Effector CD8-positive, alpha-beta T cell (primary cell): ENCODE measurements at regions not wholly inside any gene's neighbourhood (a gene's known extent, or its start where the extent isn't known, plus 50 kb on each side); places are given as distances from the start of the nearest gene placed in this dataset.

Experiments
- DNase-seq: peaks from one replicate; lab custom pipeline; 2025; lab: John Stamatoyannopoulos, UW

DNA sequence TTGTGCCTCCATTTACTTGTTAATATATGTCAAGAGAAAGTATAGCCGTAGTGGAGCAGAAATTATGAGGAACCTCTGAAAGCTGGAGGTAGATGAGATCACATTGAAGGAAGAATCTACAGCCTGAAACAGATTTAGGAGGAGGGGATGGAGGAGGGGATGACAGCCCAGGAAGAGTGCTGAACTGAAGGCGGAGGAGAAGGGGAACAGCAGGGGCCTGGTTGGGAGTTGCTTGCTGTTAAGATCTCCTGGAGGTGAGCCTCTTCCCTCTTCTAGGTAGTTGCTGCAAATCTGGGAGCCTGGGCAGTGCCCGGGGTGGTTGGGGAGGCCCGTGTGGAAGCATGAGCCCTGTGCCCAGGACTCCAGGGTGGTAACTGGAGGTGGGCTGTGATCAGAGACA, 111.8 kb upstream of the SEMA6A start:
- DNase-seq: no peak

DNA sequence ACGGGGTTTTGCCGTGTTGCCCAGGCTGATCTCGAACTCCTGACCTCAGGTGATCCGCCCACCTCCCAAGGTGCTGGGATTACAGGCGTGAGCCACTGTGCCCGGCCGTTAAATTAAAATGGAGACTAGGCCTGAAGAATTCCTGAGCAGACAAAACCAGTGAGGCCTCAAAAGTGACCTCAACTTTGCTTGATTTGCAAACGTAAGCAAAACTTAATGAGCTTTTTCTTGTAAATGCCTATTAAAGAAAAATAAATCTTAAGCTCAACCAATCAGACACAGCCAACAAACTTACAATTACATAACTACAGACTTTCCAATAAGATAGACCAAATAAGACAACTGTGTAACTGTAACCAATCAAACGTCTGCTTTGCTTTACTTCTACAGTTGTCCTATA, 111.3 kb upstream of the SEMA6A start:
- DNase-seq: no peak

DNA sequence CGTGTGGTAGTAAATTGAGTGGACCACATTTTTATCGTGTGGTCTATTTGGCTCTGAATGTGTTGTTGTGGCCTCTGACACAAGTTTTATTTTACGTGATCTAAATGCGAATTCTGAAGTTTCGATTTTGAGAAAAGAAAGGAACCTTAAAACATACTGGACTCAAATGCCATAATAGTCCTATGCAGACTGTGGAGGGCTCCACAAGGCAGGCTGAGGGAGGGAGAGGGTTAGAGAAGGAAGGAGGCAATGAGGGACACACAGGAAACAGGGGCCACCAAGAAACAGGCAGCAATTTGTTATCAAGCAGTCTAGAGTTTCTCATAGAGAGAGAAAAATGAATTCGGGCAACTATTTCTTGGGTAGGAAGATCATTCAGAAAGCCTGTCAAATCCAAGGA, 110.4 kb upstream of the SEMA6A start:
- no peak for DNase-seq

DNA sequence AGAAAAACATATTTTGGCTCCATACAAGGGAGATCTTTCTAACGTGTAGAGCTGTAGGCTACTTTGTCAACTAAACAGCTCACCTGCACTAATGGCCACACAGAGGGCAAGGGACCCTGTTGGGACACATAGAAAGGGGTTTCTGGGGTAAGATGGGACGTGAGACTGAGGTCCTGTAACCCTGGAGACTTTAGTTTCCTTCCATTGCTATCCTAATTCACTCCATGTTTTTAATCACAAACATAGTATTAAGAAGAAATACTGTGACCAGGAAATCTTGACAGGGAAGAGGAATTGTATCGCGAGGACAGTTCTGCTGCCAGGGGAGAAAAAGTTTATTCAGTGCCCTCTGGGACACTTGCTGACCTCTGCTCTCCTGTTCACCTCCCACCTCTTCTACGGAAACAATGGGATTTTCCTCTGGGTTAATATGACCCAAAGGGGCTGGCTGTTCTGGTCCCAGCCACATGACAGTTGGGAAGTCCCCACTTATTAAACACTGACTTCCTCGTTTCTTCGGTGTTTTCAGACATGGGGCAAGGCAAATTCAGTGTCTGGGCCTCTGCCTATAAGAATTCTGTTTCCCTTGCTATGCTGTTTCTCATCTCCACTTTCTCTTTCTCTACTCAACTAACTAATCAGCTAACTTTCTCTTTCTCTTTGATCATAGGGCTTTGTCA, 106.9 kb upstream of the SEMA6A start:
- DNase-seq: no peak

DNA sequence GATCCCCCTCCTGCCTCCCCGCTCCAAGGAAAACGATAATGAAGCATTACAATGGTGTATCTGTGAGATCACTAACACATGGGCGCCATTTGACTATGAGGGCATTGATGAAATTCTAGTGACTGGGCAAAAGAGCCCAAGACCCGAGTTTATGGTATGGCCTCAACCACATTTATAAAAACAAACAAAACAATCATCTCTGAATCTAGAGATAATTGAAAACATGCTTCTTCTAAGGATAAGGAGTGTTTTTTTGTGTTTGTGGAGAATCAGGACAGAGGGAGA, 100.9 kb upstream of the SEMA6A start:
- no peak for DNase-seq

DNA sequence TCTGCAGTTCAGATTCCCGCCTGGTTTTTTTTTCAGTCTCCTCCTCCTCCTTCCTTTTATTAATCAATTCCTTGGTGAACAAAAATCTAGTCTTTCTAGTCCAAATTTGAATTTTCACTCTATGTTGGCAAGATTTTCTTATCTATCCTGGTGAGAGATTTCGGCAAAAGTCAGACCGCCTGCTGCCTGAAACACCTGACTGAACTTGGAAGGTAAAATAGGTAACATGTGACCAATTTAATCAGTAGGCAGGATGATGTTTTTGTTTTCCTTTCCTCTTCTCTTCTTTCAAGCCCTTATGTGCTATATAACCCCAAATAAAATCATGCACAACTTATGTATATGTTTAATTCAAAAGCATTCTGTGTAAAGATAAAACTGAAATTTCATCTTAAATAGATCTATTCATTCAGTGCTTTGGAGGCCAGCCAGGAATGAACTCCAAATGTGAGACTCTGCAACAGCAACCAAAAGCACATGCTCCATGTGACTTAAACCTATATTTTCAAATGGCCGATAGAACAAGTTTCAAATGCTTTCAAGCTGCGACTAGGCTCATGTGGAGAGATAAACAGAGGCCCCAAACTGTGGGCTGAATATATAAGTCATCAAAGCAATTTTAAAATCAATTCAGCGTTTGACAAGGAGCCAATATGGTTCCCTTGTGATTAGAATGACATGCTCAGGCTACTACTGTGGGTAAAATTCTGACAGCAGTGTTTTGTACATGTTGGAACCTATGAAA, 100.4 kb upstream of the SEMA6A start:
- no peak for DNase-seq

DNA sequence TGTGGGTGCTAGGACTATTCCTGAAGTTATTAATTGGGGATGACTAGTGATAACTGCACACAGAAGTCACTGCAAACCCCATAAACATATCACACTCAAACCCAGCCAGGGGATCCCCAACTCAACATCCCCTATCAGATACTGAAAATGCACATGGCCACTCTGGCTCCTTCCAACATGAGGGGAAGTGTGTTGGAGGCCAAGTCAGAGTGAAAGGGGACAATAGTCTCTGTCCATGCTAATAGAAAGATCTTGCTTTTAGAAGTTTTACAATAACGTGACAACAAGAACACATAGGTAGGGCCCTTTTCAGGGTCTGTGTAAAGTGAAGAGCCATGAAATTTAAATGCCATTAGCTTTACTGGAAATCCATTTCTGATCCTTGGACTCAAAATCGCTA, 98.8 kb upstream of the SEMA6A start:
- DNase-seq: no peak

DNA sequence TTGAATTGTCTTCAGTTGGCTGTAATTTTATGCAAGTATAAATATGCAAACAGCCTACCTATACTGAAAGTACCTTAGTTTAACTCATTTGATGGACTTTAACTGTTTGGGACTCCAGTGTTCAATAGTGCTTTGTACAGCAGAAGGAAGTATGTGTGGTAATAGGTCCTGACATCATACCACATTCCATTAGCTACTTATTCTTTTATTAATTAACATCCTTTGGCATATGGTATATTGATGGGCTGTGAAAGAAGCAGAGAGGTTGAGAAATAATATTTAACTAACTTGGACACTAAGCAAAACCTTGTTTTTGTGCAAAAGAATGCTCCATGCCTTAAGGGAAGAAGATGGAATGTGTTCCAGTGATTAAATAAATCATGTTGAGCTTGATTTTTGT, 97.6 kb upstream of the SEMA6A start:
- no peak for DNase-seq

DNA sequence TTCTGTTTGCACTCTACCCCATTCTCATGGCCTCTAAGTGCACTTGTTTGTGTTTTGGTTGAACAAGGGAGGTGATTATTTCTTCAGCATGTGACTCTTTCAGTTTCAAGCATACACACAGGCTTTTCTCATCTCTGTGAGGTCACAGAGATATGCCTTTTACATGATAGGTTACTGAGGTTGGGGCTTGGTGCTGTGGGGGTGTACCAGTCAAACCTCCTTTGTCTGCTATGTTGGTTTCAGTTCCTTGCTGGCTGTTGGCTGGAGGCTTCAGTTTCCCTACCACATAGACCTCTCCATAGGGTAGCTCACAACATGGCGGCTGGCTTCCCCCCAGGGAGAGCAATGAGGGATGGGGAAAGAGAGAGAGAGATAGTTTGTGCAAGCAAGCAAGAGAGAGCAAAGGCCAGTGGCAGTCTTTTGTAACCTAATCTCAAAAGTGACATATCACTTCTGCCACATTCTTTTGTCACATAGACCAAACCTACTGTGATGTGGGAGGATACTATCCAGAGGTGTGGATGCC, 96.7 kb upstream of the SEMA6A start:
- DNase-seq: no peak

DNA sequence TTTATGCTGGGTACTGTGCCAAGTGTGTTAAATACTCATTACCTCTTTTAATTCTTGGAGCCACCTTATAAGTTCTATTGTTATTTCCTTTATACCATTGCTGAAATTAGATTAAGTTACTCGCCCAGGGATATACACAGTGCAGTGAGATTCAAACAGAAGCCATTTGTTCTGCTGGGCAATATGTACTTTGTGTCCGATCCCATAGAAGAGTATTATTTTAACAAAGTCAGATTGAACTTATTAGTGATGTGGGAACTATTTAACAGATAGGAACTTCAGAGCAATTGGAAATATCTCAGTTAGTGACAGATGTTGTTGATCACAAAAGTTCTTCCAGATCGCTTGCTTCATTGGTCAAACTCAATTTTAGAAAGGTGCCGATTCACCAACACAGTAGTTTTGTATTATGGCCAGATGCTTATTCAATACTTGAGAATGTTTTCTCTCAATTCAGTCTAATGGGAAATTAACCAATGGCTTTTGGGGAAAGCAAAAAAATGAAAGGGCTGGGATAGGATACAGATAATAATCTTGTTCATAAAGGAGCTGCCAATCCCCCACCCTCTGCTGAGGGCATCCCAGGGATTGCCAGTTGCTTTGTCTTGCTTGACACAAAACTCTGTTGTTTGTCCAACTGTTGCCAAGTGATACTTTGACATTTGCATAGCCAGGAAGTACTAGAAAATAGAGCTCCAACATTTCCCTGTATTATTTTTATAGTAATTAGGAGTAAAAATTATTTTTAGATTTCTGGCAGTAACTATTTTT, 94.8 kb upstream of the SEMA6A start:
- DNase-seq: no peak

DNA sequence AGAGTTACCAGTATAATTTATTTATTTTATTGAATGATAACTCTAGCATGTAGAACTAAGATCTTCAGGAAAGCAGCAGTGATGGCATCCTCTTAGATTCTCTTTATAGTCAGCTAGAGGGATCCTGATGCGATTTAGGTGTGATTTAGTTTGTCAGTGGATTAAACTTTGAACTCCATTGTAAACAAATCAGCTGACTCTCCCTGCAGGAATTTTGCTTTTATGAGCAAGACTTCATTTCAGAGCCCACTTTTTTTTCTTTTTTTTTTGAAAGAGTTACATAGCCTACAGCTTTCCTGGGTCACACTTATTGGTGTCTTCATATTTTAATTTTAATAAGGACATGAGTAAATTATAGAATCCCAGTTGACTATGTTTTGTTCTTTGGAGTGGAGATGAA, 93.8 kb upstream of the SEMA6A start:
- no peak for DNase-seq

DNA sequence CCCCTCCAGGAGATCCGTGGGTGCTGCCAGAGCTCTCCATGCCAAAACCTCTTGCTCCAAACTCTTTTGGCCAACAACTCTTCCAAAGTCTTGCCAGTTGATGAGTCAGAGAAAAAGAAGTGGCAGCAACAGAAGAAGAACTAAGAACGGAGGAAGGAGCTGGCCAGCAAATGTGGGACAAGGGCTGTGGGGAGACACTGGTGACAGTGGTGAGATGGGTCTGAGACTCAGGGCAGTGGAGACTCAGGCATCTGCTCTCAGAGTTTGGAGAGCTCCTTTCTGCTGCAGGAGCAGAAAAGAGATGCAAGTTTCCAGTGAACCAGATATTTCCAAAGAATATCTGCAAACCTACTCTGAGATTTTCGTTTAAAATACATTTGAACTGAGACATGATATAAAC, 92.3 kb upstream of the SEMA6A start:
- no peak for DNase-seq

DNA sequence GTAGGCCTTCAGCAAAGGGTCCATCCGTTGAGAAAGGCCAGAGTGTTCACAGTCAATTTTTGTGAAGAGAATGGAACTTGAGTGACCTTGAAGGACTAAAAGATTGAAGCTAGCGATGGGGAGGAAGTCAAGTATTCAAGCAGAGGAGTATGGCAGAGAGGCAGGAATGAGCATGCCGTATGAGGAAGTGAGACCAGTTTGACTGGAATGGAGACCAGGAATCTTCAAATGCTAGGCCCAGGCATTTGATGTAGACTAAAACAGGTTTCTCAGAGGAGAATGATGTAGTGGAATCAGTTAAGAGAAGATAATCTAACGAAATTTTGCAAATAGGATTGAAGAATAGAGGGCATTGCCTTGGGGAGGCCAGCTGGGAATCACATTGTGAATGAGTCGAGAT, 90.4 kb upstream of the SEMA6A start:
- no peak for DNase-seq

DNA sequence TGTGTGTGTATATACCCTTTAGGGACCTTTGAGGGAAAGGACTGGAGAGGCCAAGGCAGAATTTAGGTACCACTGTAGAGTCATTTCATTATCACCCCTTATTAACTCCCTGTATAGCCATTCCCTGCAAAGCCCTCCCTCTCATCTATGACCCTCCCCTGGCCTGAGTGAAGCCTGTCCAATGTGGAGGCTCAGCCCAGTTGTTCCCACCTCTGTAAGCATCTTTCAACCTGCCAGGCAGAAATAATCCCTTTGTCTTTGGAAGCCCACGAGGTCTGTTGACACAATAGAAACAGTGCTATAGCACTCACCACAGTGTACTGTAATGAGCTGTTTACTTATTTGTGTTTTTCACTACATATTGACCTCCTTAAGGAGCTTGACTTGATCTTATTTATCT, 88.5 kb upstream of the SEMA6A start:
- no peak for DNase-seq

DNA sequence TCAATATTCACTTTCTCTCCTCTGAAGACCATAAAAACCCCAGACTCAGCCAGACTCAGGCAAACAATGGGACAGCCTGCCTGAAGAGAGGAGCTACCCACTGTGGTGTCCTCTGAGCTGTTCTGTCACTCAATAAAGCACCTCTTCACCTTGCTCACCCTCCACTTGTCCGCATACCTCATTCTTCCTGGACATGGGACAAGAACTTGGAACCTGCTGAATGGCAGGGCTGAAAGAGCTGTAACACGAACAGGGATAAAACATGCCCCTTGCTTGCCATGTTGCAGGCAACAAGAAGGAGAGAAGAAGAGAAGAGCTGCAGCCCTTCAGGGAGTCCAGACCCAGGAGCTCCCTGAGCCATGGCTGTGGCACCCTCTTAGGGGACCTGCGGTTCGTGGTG, 86.8 kb upstream of the SEMA6A start:
- no peak for DNase-seq

DNA sequence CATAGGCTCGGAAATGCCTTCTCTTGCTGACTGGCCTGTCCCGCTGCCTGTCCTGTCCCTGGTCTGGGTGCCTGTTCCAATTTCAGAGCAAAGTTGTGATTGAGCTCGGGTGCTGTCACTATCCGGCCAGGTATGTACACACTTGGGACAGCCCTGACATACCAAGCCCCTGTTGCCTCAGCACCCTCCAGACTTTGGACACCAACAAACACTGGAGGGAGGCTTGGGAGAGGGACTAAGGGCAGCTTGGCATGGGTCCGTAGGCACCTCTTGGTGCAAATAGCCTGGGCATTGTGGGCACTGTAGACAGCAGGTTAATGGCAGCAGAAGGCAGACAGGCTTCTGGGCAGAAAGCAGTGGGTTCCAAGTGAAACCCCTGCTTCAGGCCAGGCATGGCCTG, 86.3 kb upstream of the SEMA6A start:
- DNase-seq: no peak

DNA sequence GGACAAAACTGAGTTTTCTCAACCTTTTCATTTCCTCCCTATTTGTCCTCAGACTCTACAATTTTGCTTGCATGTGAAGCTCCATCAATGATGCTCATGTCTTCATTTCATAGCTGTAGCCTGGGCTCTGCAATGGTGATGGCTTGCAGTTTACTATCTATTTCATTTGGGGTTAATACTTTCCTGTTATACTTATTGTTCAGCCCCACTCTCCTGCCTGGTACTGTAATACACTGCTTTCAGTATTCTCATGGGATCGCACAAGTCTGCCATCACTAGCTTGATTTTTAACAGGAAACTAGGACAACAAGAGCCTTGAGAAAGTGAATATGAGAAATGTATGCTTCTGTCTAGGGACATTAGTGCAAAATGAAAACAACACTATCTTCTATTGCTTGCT, 84.2 kb upstream of the SEMA6A start:
- DNase-seq: no peak

DNA sequence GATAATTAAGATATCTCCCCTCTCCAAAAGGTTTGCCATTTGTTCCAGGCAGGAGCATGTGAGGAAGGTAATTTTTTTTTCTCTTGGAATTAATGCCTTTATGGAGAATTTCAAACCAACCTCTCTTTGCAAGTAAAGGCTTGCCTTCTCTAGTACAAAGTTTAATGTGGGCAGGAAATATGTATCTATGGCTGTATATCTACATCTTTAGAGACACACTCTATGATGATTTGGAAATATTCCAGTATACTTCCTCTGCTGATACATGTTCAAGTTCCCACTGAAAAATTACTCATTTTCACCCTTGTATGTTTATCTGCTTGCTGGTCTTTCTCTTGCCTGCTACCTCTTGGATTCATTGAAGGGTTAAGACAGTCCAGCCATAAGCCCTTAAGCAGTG, 83.5 kb upstream of the SEMA6A start:
- no peak for DNase-seq

DNA sequence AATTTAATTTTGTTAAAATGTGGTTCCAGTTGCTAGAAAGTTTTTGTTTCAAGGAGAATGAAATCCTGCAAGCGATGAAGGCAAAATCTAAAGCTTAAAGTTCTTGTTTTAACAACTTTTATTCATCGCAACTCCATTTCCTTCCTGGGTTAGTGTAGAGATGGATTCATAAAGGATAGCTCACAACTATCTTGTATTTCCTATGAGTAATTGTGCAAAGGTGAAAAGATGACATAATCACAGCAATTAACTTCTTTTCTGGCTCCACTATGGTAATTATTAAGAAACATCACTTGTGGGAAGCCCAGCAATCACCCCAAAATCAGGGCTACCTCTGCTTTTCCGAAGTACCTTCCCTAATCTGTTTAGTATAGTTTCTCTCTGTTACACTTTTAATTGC, 80.8 kb upstream of the SEMA6A start:
- DNase-seq: no peak

DNA sequence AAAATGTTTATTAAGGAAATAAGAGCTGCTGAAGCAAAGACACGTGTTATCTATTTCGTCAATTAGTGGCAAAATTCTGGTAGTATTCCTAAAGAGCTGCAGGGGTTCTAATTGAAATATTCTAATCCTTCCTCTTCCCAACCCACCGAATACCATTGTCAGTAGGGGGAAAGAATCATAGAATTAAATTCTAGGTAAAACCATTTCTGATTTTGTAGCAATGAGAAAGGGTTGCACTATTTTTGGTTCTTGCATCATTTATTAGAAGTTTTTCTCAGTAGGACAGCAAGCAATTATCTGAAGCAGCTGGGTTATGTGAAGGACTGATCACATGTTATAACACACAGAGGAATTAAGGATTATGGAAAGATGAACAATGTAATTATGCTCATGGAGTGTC, 80.3 kb upstream of the SEMA6A start:
- DNase-seq: no peak

DNA sequence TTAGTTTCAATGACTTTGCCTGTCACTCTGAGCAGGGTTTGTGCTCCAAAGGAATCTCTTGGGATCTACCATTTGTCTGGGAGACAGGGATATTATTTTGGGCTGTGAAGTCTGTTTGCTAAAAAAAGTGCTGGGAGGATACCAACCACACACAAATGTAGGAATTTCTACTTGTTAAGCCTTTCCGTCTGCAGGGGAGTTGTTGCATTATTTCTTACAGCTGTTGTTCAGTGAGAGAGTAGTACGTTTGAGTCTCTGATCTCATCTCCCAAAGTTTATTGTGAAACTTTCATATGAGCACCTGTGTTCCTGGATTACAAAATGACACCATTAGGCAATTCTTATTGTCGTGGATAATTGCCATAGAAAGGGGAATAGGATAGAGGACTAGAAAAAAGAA, 78.3 kb upstream of the SEMA6A start:
- no peak for DNase-seq

DNA sequence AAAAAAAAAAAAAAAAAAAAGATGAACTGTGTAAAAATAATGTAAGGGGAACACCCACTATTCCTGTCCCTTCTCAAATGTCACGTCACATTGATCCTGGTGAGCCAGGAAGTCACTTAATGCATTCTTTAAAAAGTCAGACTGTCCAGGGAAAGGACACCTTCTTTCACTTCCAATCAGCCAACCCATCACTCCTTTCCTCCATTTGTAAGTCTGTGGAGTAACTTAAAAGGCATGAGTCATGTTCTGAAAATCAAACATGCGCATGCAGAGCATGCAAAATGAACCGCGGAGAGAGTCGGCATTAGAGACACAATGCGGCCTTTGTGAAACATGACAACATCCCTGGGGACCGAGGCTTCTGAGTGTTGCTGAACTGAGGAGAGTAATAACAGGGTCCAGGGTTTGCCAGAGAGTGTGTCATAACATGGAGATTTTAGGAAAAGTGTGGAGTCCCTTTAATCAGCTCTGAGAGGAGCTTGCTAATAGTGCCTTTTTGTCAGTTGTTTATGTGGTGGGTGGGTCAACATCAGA, 77.6 kb upstream of the SEMA6A start:
- no peak for DNase-seq

DNA sequence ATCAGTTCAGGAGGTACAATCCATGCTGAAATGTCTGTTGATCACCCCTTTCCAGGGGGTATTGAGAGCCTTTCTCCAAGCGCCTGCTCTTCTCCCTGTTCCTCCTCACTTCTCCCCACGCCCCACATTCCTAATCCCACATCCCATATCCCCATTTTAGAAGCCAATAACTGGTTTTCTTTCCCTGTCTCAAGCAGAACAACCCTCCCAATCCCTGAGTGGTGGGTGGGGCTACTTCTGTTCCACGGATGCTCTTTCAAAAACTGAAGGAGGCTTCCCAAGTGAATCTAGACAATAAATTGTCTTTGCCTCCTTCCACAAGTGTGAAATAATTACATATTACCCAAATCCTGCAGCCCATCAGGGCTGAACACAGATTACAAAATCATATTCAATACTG, 77.0 kb upstream of the SEMA6A start:
- no peak for DNase-seq
